Right lobe of liver (tissue), 4 donors: ENCODE measurements at regions not wholly inside any gene's neighbourhood (a gene's known extent, or its start where the extent isn't known, plus 50 kb on each side); places are given as distances from the start of the nearest gene placed in this dataset.
"Not testable (repeated sequence)": the region's sequence is repeated elsewhere in the genome, so short reads cannot be mapped to it uniquely, and the experiment has no call there.

Experiments used
- POLR2A ChIP-seq: fragments of 450-650 bp; IDR thresholded peaks from one replicate; pipeline ENCODE4 v1.6.1; 2017; ENCODE audit warnings: antibody characterized with exemption, mild to moderate bottlenecking
- TF ChIP-seq, protein P1 (sequence below), 4 donors: fragments of 200-600 bp in 3 of 4; fragments of 450-650 bp in 1 of 4; IDR thresholded peaks; one replicate each; pipeline versions ENCODE4 v1.5.1 to v1.8.0; 2016 to 2022; ENCODE audit warnings: antibody characterized with exemption in 4 of 4, mild to moderate bottlenecking in 2 of 4
- donor health status: DM: no; HTN: no; CAD: no.
- donor health status: DM: no; HTN: no; CAD: no.
- donor health status: DM: no; HTN: yes; CAD: no.

DNA sequence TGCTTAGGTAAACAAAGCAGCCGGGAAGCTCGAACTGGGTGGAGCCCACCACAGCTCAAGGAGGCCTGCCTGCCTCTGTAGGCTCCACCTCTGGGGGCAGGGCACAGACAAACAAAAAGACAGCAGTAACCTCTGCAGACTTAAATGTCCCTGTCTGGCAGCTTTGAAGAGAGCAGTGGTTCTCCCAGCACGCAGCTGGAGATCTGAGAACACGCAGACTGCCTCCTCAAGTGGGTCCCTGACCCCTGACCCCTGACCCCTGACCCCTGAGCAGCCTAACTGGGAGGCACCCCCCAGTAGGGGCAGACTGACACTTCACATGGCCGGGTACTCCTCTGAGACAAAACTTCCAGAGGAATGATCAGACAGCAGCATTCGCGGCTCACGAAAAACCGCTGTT lies 214.6 kb upstream of the STS start:
- not testable (repeated sequence) for TF ChIP-seq POLR2A
- TF ChIP-seq, protein P1, sequence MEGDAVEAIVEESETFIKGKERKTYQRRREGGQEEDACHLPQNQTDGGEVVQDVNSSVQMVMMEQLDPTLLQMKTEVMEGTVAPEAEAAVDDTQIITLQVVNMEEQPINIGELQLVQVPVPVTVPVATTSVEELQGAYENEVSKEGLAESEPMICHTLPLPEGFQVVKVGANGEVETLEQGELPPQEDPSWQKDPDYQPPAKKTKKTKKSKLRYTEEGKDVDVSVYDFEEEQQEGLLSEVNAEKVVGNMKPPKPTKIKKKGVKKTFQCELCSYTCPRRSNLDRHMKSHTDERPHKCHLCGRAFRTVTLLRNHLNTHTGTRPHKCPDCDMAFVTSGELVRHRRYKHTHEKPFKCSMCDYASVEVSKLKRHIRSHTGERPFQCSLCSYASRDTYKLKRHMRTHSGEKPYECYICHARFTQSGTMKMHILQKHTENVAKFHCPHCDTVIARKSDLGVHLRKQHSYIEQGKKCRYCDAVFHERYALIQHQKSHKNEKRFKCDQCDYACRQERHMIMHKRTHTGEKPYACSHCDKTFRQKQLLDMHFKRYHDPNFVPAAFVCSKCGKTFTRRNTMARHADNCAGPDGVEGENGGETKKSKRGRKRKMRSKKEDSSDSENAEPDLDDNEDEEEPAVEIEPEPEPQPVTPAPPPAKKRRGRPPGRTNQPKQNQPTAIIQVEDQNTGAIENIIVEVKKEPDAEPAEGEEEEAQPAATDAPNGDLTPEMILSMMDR (IDR thresholded peaks at IDR 0.05), result not testable (repeated sequence)
